ENCODE measurements at regions not wholly inside any gene's neighbourhood (a gene's known extent, or its start where the extent isn't known, plus 50 kb on each side); places are given as distances from the start of the nearest gene placed in this dataset.

GRCh38 chr2:180722551-180723239 is 257.7 kb upstream of the UBE2E3 start:
- H3F3A ChIP-seq (ENCODE audit: insufficient read depth): no peaks in the 10 kb centered on the region
- no peak overlapping the region for H3K4me3 ChIP-seq (ENCODE audit: insufficient read depth, low read length, poor library complexity, severe bottlenecking)
- no peaks in the 10 kb centered on the region for H3K9me2 ChIP-seq (replicated peaks; ENCODE audit: insufficient read depth, low read length)

GRCh38 chr2:180720829-180721228 is 259.6 kb upstream of the UBE2E3 start:
- H3K27me3 ChIP-seq (ENCODE audit: low read length): no peaks in the 10 kb centered on the region
- H3K9ac ChIP-seq (ENCODE audit: low read length): no peak overlapping the region
- no peak overlapping the region for H2AFZ ChIP-seq (ENCODE audit: low read depth, low read length, severe bottlenecking)
- H3K4me3 ChIP-seq (ENCODE audit: insufficient read depth, low read length, poor library complexity, severe bottlenecking): no peak overlapping the region
- no peak for TF ChIP-seq CTCF (IDR thresholded peaks at IDR 0.05; ENCODE audit: insufficient read depth, low read length, poor library complexity, severe bottlenecking)
- no peak for TF ChIP-seq EZH2phosphoT487 (conservative IDR thresholded peaks at IDR 0.05; ENCODE audit: low read length)
- no peaks in the 10 kb centered on the region for H3K9me2 ChIP-seq (replicated peaks; ENCODE audit: insufficient read depth, low read length)
- H3F3A ChIP-seq (ENCODE audit: insufficient read depth): no peaks in the 10 kb centered on the region
- no peaks in the 10 kb centered on the region for H3K36me3 ChIP-seq (ENCODE audit: low read length)
- no peak overlapping the region for H3K27ac ChIP-seq (ENCODE audit: low read depth, low read length)
- H3K4me2 ChIP-seq (ENCODE audit: low read depth, low read length, poor library complexity, severe bottlenecking): no peak overlapping the region
- no peaks in the 10 kb centered on the region for H3K79me2 ChIP-seq (ENCODE audit: insufficient read depth, low read length)
- H4K20me1 ChIP-seq (ENCODE audit: low read depth, low read length): no peaks in the 10 kb centered on the region
- H3K9me3 ChIP-seq (ENCODE audit: insufficient read depth, low read length): no peaks in the 10 kb centered on the region

More at GRCh38 chr2:180722551-180723239, 257.7 kb upstream of the UBE2E3 start:
- Histone ChIP-seq H3K4me2 (ENCODE audit: low read depth, low read length, poor library complexity, severe bottlenecking) (no peak overlapping the region), H3K9ac (ENCODE audit: low read length) (no peak overlapping the region), H3K79me2 (ENCODE audit: insufficient read depth, low read length) (no peaks in the 10 kb centered on the region), H3K27me3 (ENCODE audit: low read length) (no peaks in the 10 kb centered on the region), H4K20me1 (ENCODE audit: low read depth, low read length) (no peaks in the 10 kb centered on the region), H3K27ac (ENCODE audit: low read depth, low read length) (no peak overlapping the region), H3K36me3 (ENCODE audit: low read length) (no peaks in the 10 kb centered on the region), H2AFZ (ENCODE audit: low read depth, low read length, severe bottlenecking) (no peak overlapping the region), H3K9me3 (ENCODE audit: insufficient read depth, low read length) (no peaks in the 10 kb centered on the region)
- no peak for TF ChIP-seq CTCF (IDR thresholded peaks at IDR 0.05; ENCODE audit: insufficient read depth, low read length, poor library complexity, severe bottlenecking)
- TF ChIP-seq EZH2phosphoT487 (conservative IDR thresholded peaks at IDR 0.05; ENCODE audit: low read length): no peak

- Histone ChIP-seq H3K4me2 (ENCODE audit: low read depth, low read length, poor library complexity, severe bottlenecking) (no peak overlapping the region), H2AFZ (ENCODE audit: low read depth, low read length, severe bottlenecking) (no peak overlapping the region), H3K9ac (ENCODE audit: low read length) (no peak overlapping the region), H3K4me3 (ENCODE audit: insufficient read depth, low read length, poor library complexity, severe bottlenecking) (no peak overlapping the region), H3K79me2 (ENCODE audit: insufficient read depth, low read length) (no peaks in the 10 kb centered on the region), H3K36me3 (ENCODE audit: low read length) (no peaks in the 10 kb centered on the region), H4K20me1 (ENCODE audit: low read depth, low read length) (no peaks in the 10 kb centered on the region), H3F3A (ENCODE audit: insufficient read depth) (no peaks in the 10 kb centered on the region), H3K27me3 (ENCODE audit: low read length) (no peaks in the 10 kb centered on the region), H3K9me2 (replicated peaks; ENCODE audit: insufficient read depth, low read length) (no peaks in the 10 kb centered on the region), H3K27ac (ENCODE audit: low read depth, low read length) (no peak overlapping the region), H3K9me3 (ENCODE audit: insufficient read depth, low read length) (no peaks in the 10 kb centered on the region)
- TF ChIP-seq EZH2phosphoT487 (conservative IDR thresholded peaks at IDR 0.05; ENCODE audit: low read length) (no peak), CTCF (IDR thresholded peaks at IDR 0.05; ENCODE audit: insufficient read depth, low read length, poor library complexity, severe bottlenecking) (no peak)
Measured at GRCh38 chr2:180717588-180717987, 262.8 kb upstream of the UBE2E3 start.

All from SU-DHL-6 (cell line).